DND-41 (cell line): ENCODE measurements at regions not wholly inside any gene's neighbourhood (a gene's known extent, or its start where the extent isn't known, plus 50 kb on each side); places are given as distances from the start of the nearest gene placed in this dataset.

Source experiments
- CTCF ChIP-seq: IDR thresholded peaks from 2 replicates; pipeline ENCODE4 v1.5.1; 2012; ENCODE audit warnings: borderline replicate concordance, low read length, moderate library complexity, mild to moderate bottlenecking; ENCODE audit not compliant: poor library complexity, severe bottlenecking; ENCODE audit errors: extremely low read depth
- EZH2 ChIP-seq: IDR thresholded peaks from 3 replicates; pipeline ENCODE4 v1.6.1; 2012; ENCODE audit warnings: borderline replicate concordance, low read depth, mild to moderate bottlenecking, moderate library complexity, low read length, inconsistent platforms; ENCODE audit not compliant: severe bottlenecking

GRCh38 chr2:128876986-128877983 is 558.6 kb upstream of the HS6ST1 start:
- TF ChIP-seq EZH2 (no peak), CTCF (no peak)
